ENCODE measurements at regions not wholly inside any gene's neighbourhood (a gene's known extent, or its start where the extent isn't known, plus 50 kb on each side); places are given as distances from the start of the nearest gene placed in this dataset.

- Histone ChIP-seq H3K27ac (ENCODE audit: low read length) (no peak overlapping the region), H3K27me3 (ENCODE audit: control insufficient read depth in 1 of 2, insufficient read depth in 2 of 2, low read length in 2 of 2) (no peaks in the 10 kb centered on the region), H3K4me1 (ENCODE audit: control insufficient read depth, insufficient read depth, low read length) (no peaks in the 10 kb centered on the region), H3K9me3 (ENCODE audit: control insufficient read depth in 2 of 2, low read length in 2 of 2) (peaks cover 0 to 2% of the 10 kb centered on the region in 2 donors), H3K9ac (ENCODE audit: low read length in 2 of 2) (no peak overlapping the region), H3K36me3 (ENCODE audit: control insufficient read depth in 2 of 2, insufficient read depth in 2 of 2, low read length in 2 of 2) (no peaks in the 10 kb centered on the region), H3K4me3 (ENCODE audit: low read length in 2 of 2) (no peak overlapping the region)
These were observed 355.1 kb upstream of the CCDC196 start for GRCh38 chr14:66131111-66131510.

- H3K9ac ChIP-seq (ENCODE audit: low read length in 2 of 2) = no peak overlapping the region
- no peak overlapping the region for H3K27ac ChIP-seq (ENCODE audit: low read length)
- H3K4me1 ChIP-seq (ENCODE audit: control insufficient read depth, insufficient read depth, low read length) = no peaks in the 10 kb centered on the region
- H3K27me3 ChIP-seq (ENCODE audit: control insufficient read depth in 1 of 2, insufficient read depth in 2 of 2, low read length in 2 of 2) = no peaks in the 10 kb centered on the region
- H3K9me3 ChIP-seq (ENCODE audit: control insufficient read depth in 2 of 2, low read length in 2 of 2) = no peaks in the 10 kb centered on the region
- no peak overlapping the region for H3K4me3 ChIP-seq (ENCODE audit: low read length in 2 of 2)
- H3K36me3 ChIP-seq (ENCODE audit: control insufficient read depth in 2 of 2, insufficient read depth in 2 of 2, low read length in 2 of 2) = no peaks in the 10 kb centered on the region
These were observed 352.5 kb upstream of the CCDC196 start for GRCh38 chr14:66133666-66134065.

- H3K27me3 ChIP-seq (ENCODE audit: control insufficient read depth in 1 of 2, insufficient read depth in 2 of 2, low read length in 2 of 2) = no peaks in the 10 kb centered on the region
These were observed 350.3 kb upstream of the CCDC196 start for GRCh38 chr14:66135831-66136230.

DNA sequence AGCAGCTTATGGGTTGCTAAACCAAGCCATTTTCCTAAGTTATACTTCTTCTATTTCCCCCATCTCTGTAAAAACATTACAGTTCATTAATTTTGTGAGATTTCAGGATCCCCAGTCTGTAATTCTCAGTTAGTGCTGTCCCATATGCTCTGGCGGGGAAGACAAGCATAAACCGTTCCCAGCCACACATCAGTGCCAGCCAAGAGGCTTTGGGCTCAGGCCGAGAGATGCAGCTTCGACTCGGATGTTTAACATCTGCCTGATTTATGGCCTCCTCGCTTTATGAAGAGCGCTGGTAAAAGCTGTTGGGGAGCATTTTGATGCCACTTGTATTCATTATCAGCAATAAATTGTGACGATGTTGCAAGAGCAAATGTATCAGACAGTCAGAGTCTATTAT, 349.1 kb upstream of the CCDC196 start:
- Histone ChIP-seq H3K4me1 (ENCODE audit: control insufficient read depth, insufficient read depth, low read length) (no peaks in the 10 kb centered on the region), H3K9me3 (ENCODE audit: control insufficient read depth in 2 of 2, low read length in 2 of 2) (no peaks in the 10 kb centered on the region), H3K4me3 (ENCODE audit: low read length in 2 of 2) (no peak overlapping the region), H3K36me3 (ENCODE audit: control insufficient read depth in 2 of 2, insufficient read depth in 2 of 2, low read length in 2 of 2) (no peaks in the 10 kb centered on the region), H3K27ac (ENCODE audit: low read length) (no peak overlapping the region), H3K27me3 (ENCODE audit: control insufficient read depth in 1 of 2, insufficient read depth in 2 of 2, low read length in 2 of 2) (peaks cover 0 to 3% of the 10 kb centered on the region in 2 donors), H3K9ac (ENCODE audit: low read length in 2 of 2) (no peak overlapping the region)

More at GRCh38 chr14:66135831-66136230, 350.3 kb upstream of the CCDC196 start:
- Histone ChIP-seq H3K27ac (ENCODE audit: low read length) (no peak overlapping the region), H3K4me3 (ENCODE audit: low read length in 2 of 2) (no peak overlapping the region), H3K9ac (ENCODE audit: low read length in 2 of 2) (no peak overlapping the region), H3K4me1 (ENCODE audit: control insufficient read depth, insufficient read depth, low read length) (no peaks in the 10 kb centered on the region), H3K9me3 (ENCODE audit: control insufficient read depth in 2 of 2, low read length in 2 of 2) (no peaks in the 10 kb centered on the region), H3K36me3 (ENCODE audit: control insufficient read depth in 2 of 2, insufficient read depth in 2 of 2, low read length in 2 of 2) (no peaks in the 10 kb centered on the region)

GRCh38 chr14:66139432-66139831, 346.7 kb upstream of the CCDC196 start:
- Histone ChIP-seq H3K27ac (ENCODE audit: low read length) (no peak overlapping the region), H3K27me3 (ENCODE audit: control insufficient read depth in 1 of 2, insufficient read depth in 2 of 2, low read length in 2 of 2) (peaks cover 0 to 3% of the 10 kb centered on the region in 2 donors), H3K4me1 (ENCODE audit: control insufficient read depth, insufficient read depth, low read length) (no peaks in the 10 kb centered on the region), H3K9ac (ENCODE audit: low read length in 2 of 2) (no peak overlapping the region), H3K36me3 (ENCODE audit: control insufficient read depth in 2 of 2, insufficient read depth in 2 of 2, low read length in 2 of 2) (no peaks in the 10 kb centered on the region), H3K9me3 (ENCODE audit: control insufficient read depth in 2 of 2, low read length in 2 of 2) (peaks cover 0 to 5% of the 10 kb centered on the region in 2 donors), H3K4me3 (ENCODE audit: low read length in 2 of 2) (no peak overlapping the region)

DNA sequence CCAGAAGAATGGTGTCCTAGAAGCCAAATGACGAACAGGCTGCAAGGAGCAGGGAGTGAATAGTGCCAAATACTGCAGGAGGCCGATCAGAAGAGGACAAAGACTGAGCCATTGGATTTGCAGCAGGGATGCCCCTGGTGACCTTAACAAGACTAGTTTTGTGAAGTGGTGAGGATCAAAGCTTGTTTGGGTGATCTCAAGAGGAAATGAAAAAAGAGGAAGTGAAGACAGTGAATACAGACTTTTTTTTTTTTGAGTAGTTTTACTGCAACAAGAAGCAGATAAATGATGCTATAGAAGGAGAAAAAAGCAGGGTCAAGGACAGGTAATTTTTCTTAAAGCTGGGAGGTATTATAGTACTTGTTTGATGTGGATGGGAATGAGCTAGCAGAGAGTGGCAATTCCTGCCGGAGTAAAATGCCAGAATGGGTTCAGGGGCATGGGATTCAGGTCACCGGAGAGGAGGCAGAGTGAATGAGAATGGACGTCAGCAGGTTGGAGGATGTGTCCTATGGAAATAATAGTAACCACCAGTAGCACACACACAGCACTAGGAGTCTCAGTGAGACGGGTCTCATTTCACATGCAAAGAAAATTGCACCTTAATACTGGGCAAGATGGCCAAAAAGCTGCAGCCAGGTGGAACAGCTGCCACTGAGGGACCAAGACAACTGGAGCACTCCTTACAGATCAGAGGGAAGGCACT, 345.8 kb upstream of the CCDC196 start:
- peaks cover 0 to 3% of the 10 kb centered on the region in 2 donors for H3K27me3 ChIP-seq (ENCODE audit: control insufficient read depth in 1 of 2, insufficient read depth in 2 of 2, low read length in 2 of 2)
- peaks cover 0 to 5% of the 10 kb centered on the region in 2 donors for H3K9me3 ChIP-seq (ENCODE audit: control insufficient read depth in 2 of 2, low read length in 2 of 2)
- no peaks in the 10 kb centered on the region for H3K4me1 ChIP-seq (ENCODE audit: control insufficient read depth, insufficient read depth, low read length)
- H3K9ac ChIP-seq (ENCODE audit: low read length in 2 of 2) = no peak overlapping the region
- no peak overlapping the region for H3K27ac ChIP-seq (ENCODE audit: low read length)
- H3K36me3 ChIP-seq (ENCODE audit: control insufficient read depth in 2 of 2, insufficient read depth in 2 of 2, low read length in 2 of 2) = no peaks in the 10 kb centered on the region
- no peak overlapping the region for H3K4me3 ChIP-seq (ENCODE audit: low read length in 2 of 2)

- Histone ChIP-seq H3K36me3 (ENCODE audit: control insufficient read depth in 2 of 2, insufficient read depth in 2 of 2, low read length in 2 of 2) (no peaks in the 10 kb centered on the region), H3K27me3 (ENCODE audit: control insufficient read depth in 1 of 2, insufficient read depth in 2 of 2, low read length in 2 of 2) (peaks cover 0 to 3% of the 10 kb centered on the region in 2 donors)
These were observed 345.2 kb upstream of the CCDC196 start for GRCh38 chr14:66140963-66141362.

DNA sequence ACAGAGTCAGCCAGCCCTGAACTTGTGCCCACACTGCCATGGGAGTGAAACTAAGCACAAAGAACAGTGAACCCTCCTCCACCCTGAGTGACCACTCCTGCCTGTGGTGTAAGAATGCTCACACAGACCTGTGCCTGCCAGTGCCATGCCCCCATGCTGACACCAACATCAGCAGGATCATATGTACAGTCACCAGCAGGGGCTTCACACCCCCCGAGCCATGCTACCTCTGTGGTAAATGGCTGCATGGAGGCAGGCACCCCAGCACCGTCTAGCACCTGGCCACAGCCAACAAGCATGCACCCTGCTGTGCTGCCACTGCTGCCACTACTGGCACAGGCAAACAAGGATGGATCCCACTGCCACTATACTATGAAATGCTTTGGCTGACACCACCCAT, 344.4 kb upstream of the CCDC196 start:
- Histone ChIP-seq H3K27ac (ENCODE audit: low read length) (no peak overlapping the region), H3K9me3 (ENCODE audit: control insufficient read depth in 2 of 2, low read length in 2 of 2) (peaks cover 0 to 5% of the 10 kb centered on the region in 2 donors), H3K4me3 (ENCODE audit: low read length in 2 of 2) (no peak overlapping the region), H3K27me3 (ENCODE audit: control insufficient read depth in 1 of 2, insufficient read depth in 2 of 2, low read length in 2 of 2) (peaks cover 0 to 3% of the 10 kb centered on the region in 2 donors), H3K4me1 (ENCODE audit: control insufficient read depth, insufficient read depth, low read length) (no peaks in the 10 kb centered on the region), H3K9ac (ENCODE audit: low read length in 2 of 2) (no peak overlapping the region), H3K36me3 (ENCODE audit: control insufficient read depth in 2 of 2, insufficient read depth in 2 of 2, low read length in 2 of 2) (no peaks in the 10 kb centered on the region)

More at GRCh38 chr14:66140963-66141362, 345.2 kb upstream of the CCDC196 start:
- Histone ChIP-seq H3K27ac (ENCODE audit: low read length) (no peak overlapping the region), H3K9me3 (ENCODE audit: control insufficient read depth in 2 of 2, low read length in 2 of 2) (peaks cover 0 to 5% of the 10 kb centered on the region in 2 donors), H3K9ac (ENCODE audit: low read length in 2 of 2) (no peak overlapping the region), H3K4me3 (ENCODE audit: low read length in 2 of 2) (no peak overlapping the region), H3K4me1 (ENCODE audit: control insufficient read depth, insufficient read depth, low read length) (no peaks in the 10 kb centered on the region)

- no peak overlapping the region for H3K4me3 ChIP-seq (ENCODE audit: low read length in 2 of 2)
- H3K9ac ChIP-seq (ENCODE audit: low read length in 2 of 2) = no peak overlapping the region
- H3K36me3 ChIP-seq (ENCODE audit: control insufficient read depth in 2 of 2, insufficient read depth in 2 of 2, low read length in 2 of 2) = no peaks in the 10 kb centered on the region
- peaks cover 0 to 5% of the 10 kb centered on the region in 2 donors for H3K9me3 ChIP-seq (ENCODE audit: control insufficient read depth in 2 of 2, low read length in 2 of 2)
- H3K27me3 ChIP-seq (ENCODE audit: control insufficient read depth in 1 of 2, insufficient read depth in 2 of 2, low read length in 2 of 2) = peaks cover 0 to 3% of the 10 kb centered on the region in 2 donors
- no peaks in the 10 kb centered on the region for H3K4me1 ChIP-seq (ENCODE audit: control insufficient read depth, insufficient read depth, low read length)
- no peak overlapping the region for H3K27ac ChIP-seq (ENCODE audit: low read length)
These were observed 342.6 kb upstream of the CCDC196 start for GRCh38 chr14:66143387-66144112.

- Histone ChIP-seq H3K9ac (ENCODE audit: low read length in 2 of 2) (no peak overlapping the region), H3K36me3 (ENCODE audit: control insufficient read depth in 2 of 2, insufficient read depth in 2 of 2, low read length in 2 of 2) (no peaks in the 10 kb centered on the region), H3K4me1 (ENCODE audit: control insufficient read depth, insufficient read depth, low read length) (no peaks in the 10 kb centered on the region)
These were observed 333.9 kb upstream of the CCDC196 start for GRCh38 chr14:66152302-66152701.

DNA sequence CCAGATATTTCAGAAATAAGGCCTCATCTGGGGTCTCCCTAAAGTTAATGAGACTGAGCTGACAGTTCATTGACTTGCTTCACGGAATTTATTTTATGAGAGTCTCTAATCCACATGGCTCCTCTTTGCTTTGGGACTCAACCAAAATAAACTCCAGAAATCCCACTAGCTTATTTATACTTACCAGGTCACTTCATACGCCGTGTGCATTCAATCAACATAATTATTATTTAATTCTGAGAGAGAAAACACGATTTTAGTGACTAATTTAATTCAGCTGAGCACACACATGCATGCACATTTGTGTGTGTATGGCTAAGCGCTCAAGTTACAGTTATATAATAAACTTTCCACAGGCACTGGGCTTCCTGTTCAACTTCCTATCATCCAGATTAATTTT, 333.4 kb upstream of the CCDC196 start:
- H3K27ac ChIP-seq (ENCODE audit: low read length) = no peak overlapping the region
- no peaks in the 10 kb centered on the region for H3K36me3 ChIP-seq (ENCODE audit: control insufficient read depth in 2 of 2, insufficient read depth in 2 of 2, low read length in 2 of 2)
- H3K4me3 ChIP-seq (ENCODE audit: low read length in 2 of 2) = no peak overlapping the region
- H3K9ac ChIP-seq (ENCODE audit: low read length in 2 of 2) = no peak overlapping the region
- H3K27me3 ChIP-seq (ENCODE audit: control insufficient read depth in 1 of 2, insufficient read depth in 2 of 2, low read length in 2 of 2) = no peaks in the 10 kb centered on the region
- H3K9me3 ChIP-seq (ENCODE audit: control insufficient read depth in 2 of 2, low read length in 2 of 2) = no peaks in the 10 kb centered on the region
- H3K4me1 ChIP-seq (ENCODE audit: control insufficient read depth, insufficient read depth, low read length) = no peaks in the 10 kb centered on the region

More at GRCh38 chr14:66152302-66152701, 333.9 kb upstream of the CCDC196 start:
- Histone ChIP-seq H3K27ac (ENCODE audit: low read length) (no peak overlapping the region), H3K9me3 (ENCODE audit: control insufficient read depth in 2 of 2, low read length in 2 of 2) (no peaks in the 10 kb centered on the region), H3K27me3 (ENCODE audit: control insufficient read depth in 1 of 2, insufficient read depth in 2 of 2, low read length in 2 of 2) (no peaks in the 10 kb centered on the region), H3K4me3 (ENCODE audit: low read length in 2 of 2) (no peak overlapping the region)
